ENCODE measurements at regions not wholly inside any gene's neighbourhood (a gene's known extent, or its start where the extent isn't known, plus 50 kb on each side); places are given as distances from the start of the nearest gene placed in this dataset.
"Not testable (repeated sequence)": the region's sequence is repeated elsewhere in the genome, so short reads cannot be mapped to it uniquely, and the experiment has no call there.

DNA sequence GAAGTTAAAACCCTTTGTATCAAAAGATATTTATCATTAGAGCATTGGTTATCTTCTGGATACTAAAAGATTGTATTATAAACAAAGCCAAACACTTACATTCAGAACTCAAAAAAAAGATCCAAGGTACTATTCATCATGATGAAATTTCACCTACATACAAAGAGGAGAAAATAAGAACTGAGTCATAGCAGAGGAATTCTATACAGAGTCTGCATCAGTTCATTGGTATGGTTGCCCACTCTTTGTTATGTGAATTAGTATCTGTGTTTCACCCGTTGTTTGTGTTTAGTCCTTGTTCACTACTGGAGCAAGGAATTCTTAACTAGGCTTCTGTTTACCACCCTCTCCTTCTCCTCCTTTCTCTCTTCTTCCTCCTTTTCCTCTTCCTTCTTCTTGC is 157.9 kb downstream of the LNPK start:
- no peak overlapping the region for H3K27ac Mint-ChIP-seq
- no peak for DNase-seq
- H3K9me3 Mint-ChIP-seq, result peaks cover 0 to 4% of the 10 kb centered on the region in 2 donors
- H3K4me1 Mint-ChIP-seq (ENCODE audit: low read depth in 2 of 2), result no peaks in the 10 kb centered on the region
- no peak for ATAC-seq (replicated peaks)
- H3K4me3 Mint-ChIP-seq, result no peak overlapping the region
- H3K27me3 Mint-ChIP-seq, result peaks cover 44 to 59% of the 10 kb centered on the region in 2 donors
- H3K36me3 Mint-ChIP-seq (ENCODE audit: insufficient read depth), result no peaks in the 10 kb centered on the region

DNA sequence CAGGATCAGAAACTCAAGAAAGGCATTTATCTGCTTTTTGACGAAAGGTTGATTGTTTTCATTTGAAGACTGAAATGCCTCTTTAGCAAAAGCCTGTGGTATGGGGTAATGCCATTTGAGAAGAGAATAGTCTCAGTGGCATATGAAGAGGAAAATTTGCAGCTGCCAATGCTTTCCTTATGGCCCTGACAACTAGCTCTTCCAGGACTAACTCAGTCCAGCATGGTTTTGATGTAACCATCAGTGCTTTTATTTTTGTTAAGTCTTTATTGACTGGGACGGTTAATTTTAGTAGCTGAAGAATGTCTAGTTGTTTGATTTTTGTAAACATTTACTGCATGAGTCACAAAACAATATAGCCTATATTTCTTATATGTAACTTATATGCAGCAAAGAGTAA is 158.4 kb downstream of the LNPK start:
- Mint-ChIP-seq H3K4me1 (ENCODE audit: low read depth in 2 of 2) (no peaks in the 10 kb centered on the region), H3K27ac (no peak overlapping the region), H3K27me3 (peaks cover 44 to 59% of the 10 kb centered on the region in 2 donors), H3K4me3 (no peak overlapping the region), H3K36me3 (ENCODE audit: insufficient read depth) (no peaks in the 10 kb centered on the region), H3K9me3 (peaks cover 0 to 4% of the 10 kb centered on the region in 2 donors)
- DNase-seq, result no peak
- ATAC-seq (replicated peaks), result no peak

- Mint-ChIP-seq H3K4me1 (ENCODE audit: low read depth in 2 of 2) (no peaks in the 10 kb centered on the region), H3K4me3 (no peak overlapping the region), H3K36me3 (ENCODE audit: insufficient read depth) (no peaks in the 10 kb centered on the region), H3K9me3 (peaks cover 0 to 4% of the 10 kb centered on the region in 2 donors), H3K27ac (no peak overlapping the region), H3K27me3 (peaks cover 44 to 56% of the 10 kb centered on the region in 2 donors)
- DNase-seq (no peak), ATAC-seq (replicated peaks) (no peak)
Measured at GRCh38 chr2:175842996-175843395, 159.1 kb downstream of the LNPK start.

GRCh38 chr2:175840765-175841164 is 161.3 kb downstream of the LNPK start:
- H3K36me3 Mint-ChIP-seq (ENCODE audit: insufficient read depth); H3K9me3 Mint-ChIP-seq; H3K4me1 Mint-ChIP-seq (ENCODE audit: low read depth in 2 of 2); H3K27ac Mint-ChIP-seq; H3K4me3 Mint-ChIP-seq; ATAC-seq (replicated peaks); DNase-seq: not testable (repeated sequence)
- peaks cover 32 to 46% of the 10 kb centered on the region in 2 donors for H3K27me3 Mint-ChIP-seq

- DNase-seq, result no peak
- ATAC-seq (replicated peaks), result no peak
- Mint-ChIP-seq H3K27ac (no peak overlapping the region), H3K27me3 (peaks cover 32 to 50% of the 10 kb centered on the region in 2 donors), H3K4me3 (no peak overlapping the region), H3K9me3 (peaks cover 0 to 4% of the 10 kb centered on the region in 2 donors), H3K36me3 (ENCODE audit: insufficient read depth) (no peaks in the 10 kb centered on the region), H3K4me1 (ENCODE audit: low read depth in 2 of 2) (no peaks in the 10 kb centered on the region)
Measured at GRCh38 chr2:175840256-175840655, 161.8 kb downstream of the LNPK start.

GRCh38 chr2:175838979-175839378 is 163.1 kb downstream of the LNPK start:
- DNase-seq, result no peak
- Mint-ChIP-seq H3K4me3 (no peak overlapping the region), H3K36me3 (ENCODE audit: insufficient read depth) (no peaks in the 10 kb centered on the region), H3K9me3 (peaks cover 0 to 4% of the 10 kb centered on the region in 2 donors), H3K27me3 (peaks cover 32 to 52% of the 10 kb centered on the region in 2 donors), H3K27ac (no peak overlapping the region), H3K4me1 (ENCODE audit: low read depth in 2 of 2) (no peaks in the 10 kb centered on the region)
- no peak for ATAC-seq (replicated peaks)

- ATAC-seq (replicated peaks) (no peak), DNase-seq (no peak)
- Mint-ChIP-seq H3K4me1 (ENCODE audit: low read depth in 2 of 2) (no peaks in the 10 kb centered on the region), H3K27ac (no peak overlapping the region), H3K9me3 (peaks cover 0 to 4% of the 10 kb centered on the region in 2 donors), H3K4me3 (no peak overlapping the region), H3K27me3 (peaks cover 32 to 62% of the 10 kb centered on the region in 2 donors), H3K36me3 (ENCODE audit: insufficient read depth) (no peaks in the 10 kb centered on the region)
Measured at GRCh38 chr2:175837046-175837445, 165.0 kb downstream of the LNPK start.

- no peak for ATAC-seq (replicated peaks)
- no peak for DNase-seq
- H3K4me3 Mint-ChIP-seq, result no peak overlapping the region
Measured at GRCh38 chr2:175836361-175836760, 165.7 kb downstream of the LNPK start.

DNA sequence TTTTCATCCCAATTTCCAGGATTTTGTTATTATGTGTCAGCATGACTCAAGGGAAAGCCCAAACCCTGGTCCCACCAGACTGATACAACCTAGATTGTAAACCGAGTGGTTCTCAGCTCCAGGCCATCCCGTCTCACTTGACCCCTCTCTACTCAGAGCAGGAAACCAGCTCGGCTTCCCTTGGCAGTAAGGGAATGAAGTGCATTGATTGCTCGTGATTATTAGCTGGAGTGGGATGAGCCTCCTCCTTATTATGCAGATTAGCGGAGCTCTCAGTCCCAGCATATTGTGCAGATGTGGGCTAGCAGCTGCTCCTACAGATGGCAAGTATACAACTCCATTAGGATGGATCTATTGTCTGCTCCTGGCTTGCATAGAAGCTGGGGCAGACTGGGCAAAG is 167.6 kb downstream of the LNPK start:
- no peaks in the 10 kb centered on the region for H3K4me1 Mint-ChIP-seq (ENCODE audit: low read depth in 2 of 2)
- no peak overlapping the region for H3K27ac Mint-ChIP-seq
- no peaks in the 10 kb centered on the region for H3K36me3 Mint-ChIP-seq (ENCODE audit: insufficient read depth)
- DNase-seq, result no peak
- H3K9me3 Mint-ChIP-seq, result no peaks in the 10 kb centered on the region
- H3K4me3 Mint-ChIP-seq, result no peak overlapping the region
- no peak for ATAC-seq (replicated peaks)
- H3K27me3 Mint-ChIP-seq, result peaks cover 33 to 57% of the 10 kb centered on the region in 2 donors

More at GRCh38 chr2:175836361-175836760, 165.7 kb downstream of the LNPK start:
- H3K4me1 Mint-ChIP-seq (ENCODE audit: low read depth in 2 of 2), result no peaks in the 10 kb centered on the region
- H3K27me3 Mint-ChIP-seq, result peaks cover 32 to 62% of the 10 kb centered on the region in 2 donors
- H3K27ac Mint-ChIP-seq, result no peak overlapping the region
- H3K36me3 Mint-ChIP-seq (ENCODE audit: insufficient read depth), result no peaks in the 10 kb centered on the region
- H3K9me3 Mint-ChIP-seq, result peaks cover 0 to 4% of the 10 kb centered on the region in 2 donors

DNA sequence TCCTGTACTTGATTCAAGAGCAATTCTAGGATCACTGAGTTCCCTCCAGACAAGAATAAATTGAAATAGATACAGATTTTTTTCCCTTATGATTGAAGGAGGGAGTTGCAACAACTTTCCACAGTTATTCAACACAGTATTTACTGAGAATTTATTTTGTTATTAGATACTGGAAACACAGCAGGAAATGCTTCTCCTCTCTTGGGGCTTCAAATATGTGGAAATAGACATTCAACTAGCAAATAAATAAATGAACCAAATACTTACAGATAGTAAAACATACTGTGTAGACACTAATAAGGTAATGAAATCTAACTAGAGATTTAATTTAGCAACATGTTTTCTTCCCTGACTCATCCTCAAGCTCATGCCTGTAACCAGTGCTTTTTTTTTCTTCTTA is 169.2 kb downstream of the LNPK start:
- Mint-ChIP-seq H3K36me3 (ENCODE audit: insufficient read depth) (no peaks in the 10 kb centered on the region), H3K4me3 (no peak overlapping the region), H3K9me3 (no peaks in the 10 kb centered on the region), H3K27ac (no peak overlapping the region), H3K27me3 (peaks cover 21 to 51% of the 10 kb centered on the region in 2 donors), H3K4me1 (ENCODE audit: low read depth in 2 of 2) (no peaks in the 10 kb centered on the region)
- DNase-seq (no peak), ATAC-seq (replicated peaks) (no peak)

DNA sequence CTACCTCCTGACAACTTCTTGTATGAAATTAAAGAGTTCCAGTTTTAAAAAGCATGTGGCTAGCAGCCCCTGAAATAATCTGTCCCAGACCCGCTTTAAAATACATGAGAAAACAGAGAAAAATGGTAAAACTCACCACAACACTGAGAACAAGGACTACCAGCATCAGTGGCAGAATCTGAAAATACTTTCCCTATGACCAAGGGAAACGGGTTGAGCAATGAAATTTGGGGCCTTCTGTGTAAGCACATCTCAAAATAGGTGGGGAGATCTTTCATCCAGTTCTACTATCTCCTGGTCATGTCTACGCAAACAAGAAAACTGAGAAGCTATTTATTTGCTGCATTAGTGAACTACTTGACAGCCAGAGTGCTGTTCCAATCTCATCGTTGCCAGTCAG is 172.3 kb downstream of the LNPK start:
- Mint-ChIP-seq H3K36me3 (ENCODE audit: insufficient read depth) (no peaks in the 10 kb centered on the region), H3K9me3 (no peaks in the 10 kb centered on the region), H3K27me3 (peaks cover 24 to 35% of the 10 kb centered on the region in 2 donors), H3K4me1 (ENCODE audit: low read depth in 2 of 2) (no peaks in the 10 kb centered on the region), H3K27ac (no peak overlapping the region), H3K4me3 (no peak overlapping the region)
- no peak for DNase-seq
- ATAC-seq (replicated peaks), result no peak

GRCh38 chr2:175827856-175828255 is 174.2 kb downstream of the LNPK start:
- ATAC-seq (replicated peaks), result no peak
- H3K4me1 Mint-ChIP-seq (ENCODE audit: low read depth in 2 of 2), result no peaks in the 10 kb centered on the region
- no peak for DNase-seq
- no peaks in the 10 kb centered on the region for H3K36me3 Mint-ChIP-seq (ENCODE audit: insufficient read depth)
- H3K27ac Mint-ChIP-seq, result no peak overlapping the region
- peaks cover 26 to 30% of the 10 kb centered on the region in 2 donors for H3K27me3 Mint-ChIP-seq
- no peak overlapping the region for H3K4me3 Mint-ChIP-seq
- no peaks in the 10 kb centered on the region for H3K9me3 Mint-ChIP-seq

- no peak for DNase-seq
Measured at GRCh38 chr2:175824243-175824642, 177.8 kb downstream of the LNPK start.

GRCh38 chr2:175823707-175824073 is 178.4 kb downstream of the LNPK start:
- H3K4me3 Mint-ChIP-seq, result no peak overlapping the region
- H3K9me3 Mint-ChIP-seq, result no peaks in the 10 kb centered on the region
- no peak overlapping the region for H3K27ac Mint-ChIP-seq
- no peaks in the 10 kb centered on the region for H3K36me3 Mint-ChIP-seq (ENCODE audit: insufficient read depth)
- H3K27me3 Mint-ChIP-seq, result peaks cover 28 to 38% of the 10 kb centered on the region in 2 donors
- DNase-seq (no peak), ATAC-seq (replicated peaks) (no peak)
- H3K4me1 Mint-ChIP-seq (ENCODE audit: low read depth in 2 of 2), result no peaks in the 10 kb centered on the region

More at GRCh38 chr2:175824243-175824642, 177.8 kb downstream of the LNPK start:
- ATAC-seq (replicated peaks), result no peak
- H3K9me3 Mint-ChIP-seq, result no peaks in the 10 kb centered on the region
- H3K4me3 Mint-ChIP-seq, result no peak overlapping the region
- peaks cover 32 to 38% of the 10 kb centered on the region in 2 donors for H3K27me3 Mint-ChIP-seq
- no peak overlapping the region for H3K27ac Mint-ChIP-seq
- H3K36me3 Mint-ChIP-seq (ENCODE audit: insufficient read depth), result no peaks in the 10 kb centered on the region
- H3K4me1 Mint-ChIP-seq (ENCODE audit: low read depth in 2 of 2), result no peaks in the 10 kb centered on the region

Data from effector memory CD8-positive, alpha-beta T cell (primary cell).